H7 (cell line): ENCODE measurements at regions not wholly inside any gene's neighbourhood (a gene's known extent, or its start where the extent isn't known, plus 50 kb on each side); places are given as distances from the start of the nearest gene placed in this dataset.

ENCODE experiments used
- DNase-seq: peaks from one replicate; pipeline ENCODE4 v3.0.0; 2012
- H3K27me3 ChIP-seq: 2 replicates; pipeline ENCODE4 v1.6.0; 2011; ENCODE audit warnings: mild to moderate bottlenecking, low read length; ENCODE audit not compliant: control insufficient read depth, insufficient read depth
- H3K36me3 ChIP-seq: replicated peaks from 2 replicates; pipeline ENCODE4 v1.5.1; 2011; ENCODE audit warnings: low read length; ENCODE audit not compliant: control insufficient read depth, insufficient read depth
- H3K4me3 ChIP-seq: 2 replicates; pipeline ENCODE4 v1.5.1; 2011; ENCODE audit warnings: low read depth, mild to moderate bottlenecking, control low read depth, low read length, moderate library complexity; ENCODE audit not compliant: insufficient read depth

DNA sequence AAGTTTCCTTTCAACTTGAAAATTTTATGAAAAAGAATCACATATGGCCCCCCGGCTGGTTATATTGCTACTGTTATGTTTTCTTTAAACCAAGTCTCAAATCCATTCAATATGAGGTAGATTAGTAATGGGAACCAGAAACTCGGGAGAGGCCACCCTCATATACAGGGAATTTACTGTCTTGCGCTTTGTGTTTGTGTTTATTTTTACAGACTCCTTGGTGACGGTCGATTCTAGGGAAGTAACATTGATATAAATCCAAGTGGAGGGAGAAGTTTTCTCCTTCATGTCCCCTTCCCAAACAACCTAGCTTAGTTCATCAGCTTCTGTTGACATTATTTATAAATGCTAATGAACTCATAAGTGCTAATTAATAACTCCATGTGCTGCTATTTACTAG is 163.5 kb upstream of the LMO4 start:
- DNase-seq, result no peak
- Histone ChIP-seq H3K36me3 (no peaks in the 10 kb centered on the region), H3K4me3 (no peak overlapping the region), H3K27me3 (no peaks in the 10 kb centered on the region; the same call in 1 of the 2 replicates)

DNA sequence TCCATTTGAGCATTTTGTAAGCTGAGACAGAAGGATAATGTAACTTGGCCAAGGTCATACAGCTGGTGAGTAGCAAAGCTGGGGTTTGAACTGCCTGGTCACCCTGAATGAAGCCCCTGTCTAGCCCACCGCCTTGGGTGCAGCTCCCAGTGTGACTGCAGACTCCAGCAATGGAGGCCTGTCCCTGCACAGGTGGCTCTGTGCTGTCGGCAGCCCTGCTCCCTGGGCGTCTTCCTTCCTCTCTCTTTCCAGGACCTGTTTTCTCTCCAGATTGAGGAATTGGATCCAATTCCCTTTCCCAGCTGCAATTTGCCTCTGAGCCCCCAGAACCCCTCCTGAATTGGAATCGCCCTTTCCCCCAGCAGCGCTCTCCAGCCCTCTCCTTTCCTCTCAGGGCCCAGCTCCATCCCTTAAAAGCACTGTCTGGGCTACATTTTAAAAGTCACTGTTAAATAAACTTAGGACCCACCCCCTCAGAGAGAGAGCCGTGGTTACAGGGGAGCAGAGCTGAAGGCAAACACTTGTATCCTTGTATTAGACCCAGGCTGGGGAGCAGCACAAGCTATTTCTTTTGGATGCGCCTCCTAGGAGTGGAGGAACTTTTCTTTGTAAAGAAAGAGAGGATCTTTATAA is 161.4 kb upstream of the LMO4 start:
- no peaks in the 10 kb centered on the region; the same call in 1 of the 2 replicates for H3K27me3 ChIP-seq
- DNase-seq, result no peak

DNA sequence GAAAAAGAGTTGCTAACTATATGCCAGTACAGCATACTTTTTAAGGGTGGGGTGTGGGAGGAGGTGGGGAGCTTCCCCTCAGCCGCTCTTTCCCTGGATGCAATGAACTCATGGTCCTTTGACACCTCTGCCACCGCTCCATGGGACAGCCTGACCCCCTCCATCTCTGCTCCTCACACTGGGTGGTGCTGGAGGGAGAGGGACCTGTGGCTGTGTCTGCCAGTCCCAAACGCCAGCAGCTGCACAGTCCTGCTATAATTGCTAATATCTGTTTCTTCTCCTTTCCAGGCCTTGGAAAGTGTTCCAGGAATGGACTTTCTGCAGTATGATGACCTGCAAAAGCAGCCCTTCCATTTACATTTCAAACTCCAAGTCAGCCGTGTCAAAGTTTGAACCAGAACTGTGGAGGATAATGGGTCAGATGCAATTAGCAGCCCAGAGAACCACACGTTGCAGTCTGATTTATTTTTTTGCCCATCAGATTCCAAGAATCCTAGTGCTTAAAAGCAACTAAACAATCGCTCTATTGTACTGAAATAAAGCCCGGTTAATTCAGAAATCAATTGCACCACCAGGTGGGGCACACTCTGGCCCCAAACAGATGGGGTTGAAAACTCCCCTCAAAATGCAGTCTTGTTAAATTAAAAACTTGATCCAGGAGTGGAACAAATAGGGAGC is 160.7 kb upstream of the LMO4 start:
- Histone ChIP-seq H3K4me3 (no peak overlapping the region), H3K36me3 (no peaks in the 10 kb centered on the region), H3K27me3 (no peaks in the 10 kb centered on the region; the same call in 1 of the 2 replicates)
- DNase-seq, result no peak

More for the DNA sequence above, 161.4 kb upstream of the LMO4 start:
- H3K36me3 ChIP-seq, result no peaks in the 10 kb centered on the region
- H3K4me3 ChIP-seq, result no peak overlapping the region

DNA sequence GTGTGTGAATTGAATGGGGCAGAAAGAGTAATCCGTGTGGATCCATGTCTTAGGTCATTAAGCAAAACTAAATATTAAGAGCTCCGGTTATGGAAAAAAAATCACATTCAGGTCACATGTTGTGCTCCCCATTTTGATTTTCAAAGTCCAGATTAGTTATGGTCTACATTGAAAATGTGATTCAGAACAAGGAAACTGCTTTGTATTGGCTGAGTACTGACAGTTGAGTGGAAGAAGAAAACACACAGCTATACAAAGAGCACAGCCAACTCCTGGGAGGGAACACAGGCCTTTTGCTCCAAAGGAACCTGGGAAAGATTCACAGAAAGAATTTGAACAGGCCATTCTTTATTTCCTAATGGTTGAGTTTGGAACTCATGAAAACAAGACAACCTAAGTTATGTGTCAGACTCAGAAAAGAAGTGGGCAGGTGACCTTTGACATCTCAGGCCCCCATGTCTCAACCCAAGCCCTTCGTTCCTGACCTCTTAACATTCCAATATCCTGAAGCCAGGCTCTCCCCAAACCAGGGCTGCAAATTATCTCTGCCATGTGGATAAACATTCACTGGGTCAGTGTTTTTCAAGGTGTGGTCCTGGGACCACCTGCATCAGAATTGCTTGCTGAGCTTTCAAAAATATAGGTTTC is 159.3 kb upstream of the LMO4 start:
- DNase-seq, result no peak
- Histone ChIP-seq H3K27me3 (no peaks in the 10 kb centered on the region), H3K4me3 (no peak overlapping the region)

DNA sequence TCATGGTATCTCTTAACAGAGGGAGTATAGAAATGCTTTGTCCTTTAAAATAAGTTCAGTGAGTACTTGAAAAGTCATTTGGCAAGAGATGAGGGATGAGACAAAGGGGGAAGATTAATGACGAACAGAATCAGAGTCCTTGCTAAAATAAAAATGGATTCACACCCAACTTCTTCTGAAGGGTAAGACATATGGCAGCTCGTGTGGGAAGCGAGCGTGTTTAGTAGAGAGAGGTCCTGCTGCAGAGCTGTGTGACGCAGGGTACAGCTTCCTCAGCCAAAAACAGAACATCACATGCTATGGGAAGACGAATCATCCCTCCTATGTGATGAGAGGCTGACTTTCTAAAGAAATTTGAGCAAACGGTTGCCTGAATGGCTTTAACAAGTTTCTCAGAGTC is 158.5 kb upstream of the LMO4 start:
- H3K4me3 ChIP-seq, result no peak overlapping the region
- DNase-seq, result no peak

More for the DNA sequence above, 159.3 kb upstream of the LMO4 start:
- H3K36me3 ChIP-seq, result no peaks in the 10 kb centered on the region

DNA sequence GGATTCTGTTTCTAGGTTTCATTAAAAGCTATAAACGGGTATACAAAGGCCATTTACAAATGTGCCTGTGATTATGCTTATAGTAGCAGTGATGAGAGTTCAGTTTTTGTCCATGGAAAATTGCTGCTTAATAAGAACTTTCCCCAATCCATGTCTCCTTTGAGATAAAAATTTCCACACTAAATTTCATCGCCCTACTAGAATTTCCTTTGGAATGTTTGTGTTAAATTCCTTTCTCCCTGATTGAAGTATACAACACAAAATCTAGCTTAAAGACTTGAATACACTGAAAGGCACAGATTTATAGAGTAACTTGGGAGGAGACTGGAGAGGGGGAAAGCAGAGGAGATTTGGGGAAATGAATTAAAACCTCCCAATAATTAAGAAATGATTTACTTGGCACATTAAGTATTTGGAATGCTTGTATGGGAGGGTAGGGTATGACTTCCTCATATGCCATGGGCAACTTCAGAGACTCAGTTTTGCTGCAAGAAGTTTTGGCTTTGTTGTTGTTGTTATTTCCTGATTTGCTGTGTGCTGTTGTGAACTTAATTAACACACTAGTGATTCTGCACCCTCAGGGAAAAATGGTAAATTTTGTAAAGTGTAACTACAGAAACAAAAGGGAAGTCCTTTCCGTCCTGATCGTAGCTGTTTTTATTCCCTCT is 157.6 kb upstream of the LMO4 start:
- DNase-seq, result no peak
- H3K4me3 ChIP-seq, result no peak overlapping the region
- H3K27me3 ChIP-seq, result no peaks in the 10 kb centered on the region
- no peaks in the 10 kb centered on the region for H3K36me3 ChIP-seq

More for the DNA sequence above, 158.5 kb upstream of the LMO4 start:
- H3K36me3 ChIP-seq, result no peaks in the 10 kb centered on the region
- no peaks in the 10 kb centered on the region for H3K27me3 ChIP-seq

DNA sequence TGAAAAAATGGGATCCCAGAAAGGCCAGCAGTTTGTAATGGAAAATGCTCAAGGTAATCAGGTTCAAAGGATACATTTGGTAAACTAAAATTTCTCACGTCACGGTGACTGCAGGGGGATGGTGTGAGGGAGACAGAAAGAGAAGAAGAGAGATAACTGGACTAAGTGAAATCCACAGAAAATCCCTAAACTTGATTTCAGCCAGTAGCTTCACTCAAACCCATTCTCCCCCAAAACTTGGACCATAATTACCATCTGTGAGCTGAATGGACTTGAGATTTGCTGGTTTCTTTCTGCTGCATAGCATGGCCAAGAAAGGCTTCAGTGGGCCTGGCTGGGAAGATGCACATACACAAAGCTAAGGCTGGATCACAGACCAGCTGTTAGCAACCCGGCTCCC is 155.4 kb upstream of the LMO4 start:
- H3K36me3 ChIP-seq, result no peaks in the 10 kb centered on the region
- DNase-seq, result no peak

DNA sequence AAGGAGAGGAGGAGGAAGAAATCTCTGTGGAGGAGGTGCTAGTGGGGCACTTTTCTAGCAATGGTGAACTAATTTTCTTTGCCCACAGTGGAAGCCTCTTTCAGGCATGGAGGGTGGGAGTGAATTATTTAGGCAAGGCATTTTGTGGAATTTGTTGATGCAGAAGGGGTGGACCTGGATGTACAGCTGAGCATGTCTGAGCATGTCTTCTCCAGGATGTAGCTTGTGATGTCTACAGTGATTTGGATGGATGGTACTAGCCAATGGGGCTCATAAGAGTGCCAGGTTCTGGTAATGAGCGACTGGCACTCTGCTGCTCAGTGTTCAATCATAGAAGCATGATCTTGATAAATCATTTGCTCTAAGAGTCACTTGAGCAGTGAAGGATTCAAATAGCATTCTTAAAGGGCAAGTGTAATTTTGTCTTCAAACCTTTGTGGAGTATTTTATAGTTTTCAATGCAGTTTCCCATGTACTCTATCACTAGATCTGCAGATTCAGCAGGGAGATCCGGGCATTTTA is 153.9 kb upstream of the LMO4 start:
- H3K36me3 ChIP-seq, result no peaks in the 10 kb centered on the region
- DNase-seq, result no peak
- no peaks in the 10 kb centered on the region for H3K27me3 ChIP-seq
- H3K4me3 ChIP-seq, result no peak overlapping the region

More for the DNA sequence above, 155.4 kb upstream of the LMO4 start:
- Histone ChIP-seq H3K27me3 (no peaks in the 10 kb centered on the region), H3K4me3 (no peak overlapping the region)

DNA sequence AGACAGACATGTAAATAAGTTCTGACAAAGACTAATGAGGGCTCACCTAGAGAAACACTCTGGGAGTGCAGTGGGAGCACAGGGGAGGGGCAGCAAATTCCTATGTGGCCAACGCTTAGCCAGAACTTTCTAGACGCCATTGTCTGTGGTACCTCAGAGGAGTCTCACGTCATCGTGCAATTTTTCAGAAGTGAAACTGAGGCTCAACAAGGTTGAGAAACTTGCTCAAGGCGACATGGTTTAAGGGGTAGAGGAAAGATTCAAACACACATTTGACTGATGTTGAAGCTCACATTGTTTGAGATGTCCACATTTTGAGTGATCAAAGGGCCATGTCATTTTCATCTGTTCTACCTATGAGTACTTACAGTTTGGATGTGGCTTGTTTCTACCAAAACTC is 152.6 kb upstream of the LMO4 start:
- no peak for DNase-seq
- Histone ChIP-seq H3K4me3 (no peak overlapping the region), H3K36me3 (no peaks in the 10 kb centered on the region), H3K27me3 (no peaks in the 10 kb centered on the region)

DNA sequence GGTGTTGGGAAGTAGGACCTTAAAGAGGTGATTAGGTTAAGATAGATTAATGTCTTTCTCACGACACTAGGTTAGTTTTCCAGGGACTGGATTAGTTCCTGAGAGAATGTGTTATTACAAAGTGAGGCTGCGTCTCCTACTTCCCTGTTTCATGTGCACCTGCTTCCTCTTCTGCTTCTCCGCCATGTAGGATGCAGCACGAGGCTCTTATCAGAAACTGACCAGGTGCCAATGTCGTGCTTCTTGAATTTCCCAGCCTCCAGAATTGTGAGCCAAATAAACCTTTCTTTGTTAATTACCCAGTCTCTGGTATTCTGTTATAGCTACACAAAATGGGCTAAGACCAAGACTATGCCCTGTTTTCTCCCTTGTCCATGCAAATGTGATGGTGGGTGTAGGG is 152.2 kb upstream of the LMO4 start:
- DNase-seq, result no peak
- H3K36me3 ChIP-seq, result no peaks in the 10 kb centered on the region
- no peaks in the 10 kb centered on the region for H3K27me3 ChIP-seq
- no peak overlapping the region for H3K4me3 ChIP-seq

DNA sequence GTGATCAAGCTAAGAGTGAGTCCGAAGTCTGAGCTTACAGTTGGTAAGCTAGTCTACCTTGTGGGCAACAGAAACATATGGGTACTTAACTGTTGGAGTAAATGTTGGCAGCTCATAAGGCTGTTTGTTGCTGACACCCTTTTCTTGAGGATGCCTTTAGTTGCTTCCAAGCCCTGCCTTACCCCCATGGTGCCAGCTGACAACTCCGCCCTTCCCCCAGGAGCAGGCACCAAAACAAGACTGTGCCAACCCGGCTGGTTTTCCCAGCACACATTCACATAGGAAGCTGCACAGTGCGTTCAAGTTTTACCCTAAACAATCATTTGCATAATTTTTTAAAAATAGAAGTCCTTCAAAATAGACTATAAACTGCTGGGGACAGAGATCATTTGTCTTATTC is 150.2 kb upstream of the LMO4 start:
- Histone ChIP-seq H3K27me3 (no peaks in the 10 kb centered on the region), H3K4me3 (no peak overlapping the region), H3K36me3 (no peaks in the 10 kb centered on the region)
- DNase-seq, result no peak

DNA sequence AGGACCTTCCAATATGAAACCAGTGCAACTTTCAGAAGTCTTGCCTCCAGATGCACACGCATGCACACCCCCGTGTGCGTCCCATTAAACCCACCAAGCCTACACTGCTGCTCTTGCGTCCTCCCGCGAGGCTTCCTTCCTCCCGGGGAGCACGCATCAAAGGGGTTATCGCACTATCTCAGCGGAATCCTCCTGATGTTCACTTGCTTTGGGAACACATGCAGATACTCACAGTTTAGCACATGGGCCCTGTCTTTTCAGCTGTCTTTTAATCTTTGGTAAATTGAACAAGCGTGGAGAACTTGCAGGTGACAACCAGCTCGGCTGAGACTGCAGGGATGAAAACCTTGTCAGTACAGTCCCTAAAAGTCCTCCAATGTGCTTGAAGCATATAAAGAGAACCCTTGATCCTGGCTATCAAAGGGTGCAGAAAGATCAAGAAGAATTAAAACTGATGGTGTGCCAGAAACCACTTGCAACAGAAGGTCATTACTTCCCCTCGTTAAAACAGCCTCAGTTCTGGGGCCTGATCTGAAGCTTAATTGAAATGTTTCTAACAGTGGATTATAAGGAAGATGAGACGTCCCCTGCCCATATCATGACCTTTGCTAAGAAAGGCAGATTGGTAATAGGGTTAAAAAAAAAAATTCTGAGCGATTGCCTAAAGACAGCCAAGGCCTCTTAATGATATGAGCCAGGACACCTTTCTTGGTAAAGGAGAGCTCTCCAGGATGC is 149.4 kb upstream of the LMO4 start:
- Histone ChIP-seq H3K4me3 (no peak overlapping the region), H3K27me3 (no peaks in the 10 kb centered on the region), H3K36me3 (no peaks in the 10 kb centered on the region)
- no peak for DNase-seq

DNA sequence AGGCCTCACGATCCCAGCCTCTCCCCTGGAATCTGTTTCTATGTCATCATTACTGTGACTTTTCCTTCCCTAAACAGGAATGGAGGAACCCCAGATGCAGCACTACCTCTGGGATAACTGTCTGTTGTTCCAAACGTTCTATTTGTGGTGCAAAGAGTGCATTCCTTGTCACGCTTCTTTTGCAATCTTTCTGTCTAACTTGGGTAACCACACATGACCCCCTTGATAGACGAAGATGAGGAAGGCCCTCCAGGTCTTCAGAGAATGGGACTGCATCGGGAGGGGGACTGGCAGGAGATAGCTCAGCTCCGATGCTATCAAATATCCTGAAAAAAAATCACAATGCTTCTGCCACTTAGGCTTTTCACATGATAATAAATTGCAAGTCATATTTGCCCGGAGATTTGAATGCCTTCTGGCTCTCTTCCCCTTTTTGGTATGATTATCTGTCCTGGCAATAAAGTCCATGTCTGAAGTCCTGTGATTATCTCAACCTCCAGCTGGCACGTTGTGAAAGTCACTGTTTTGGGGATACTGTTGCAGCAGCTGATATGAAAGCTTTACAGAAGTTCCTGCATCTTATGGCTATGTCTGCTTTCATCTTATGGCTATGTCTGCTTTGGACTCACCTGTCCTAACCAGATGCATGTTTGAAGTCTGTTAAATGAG is 148.7 kb upstream of the LMO4 start:
- Histone ChIP-seq H3K27me3 (no peaks in the 10 kb centered on the region), H3K36me3 (no peaks in the 10 kb centered on the region), H3K4me3 (no peak overlapping the region)
- DNase-seq, result no peak

DNA sequence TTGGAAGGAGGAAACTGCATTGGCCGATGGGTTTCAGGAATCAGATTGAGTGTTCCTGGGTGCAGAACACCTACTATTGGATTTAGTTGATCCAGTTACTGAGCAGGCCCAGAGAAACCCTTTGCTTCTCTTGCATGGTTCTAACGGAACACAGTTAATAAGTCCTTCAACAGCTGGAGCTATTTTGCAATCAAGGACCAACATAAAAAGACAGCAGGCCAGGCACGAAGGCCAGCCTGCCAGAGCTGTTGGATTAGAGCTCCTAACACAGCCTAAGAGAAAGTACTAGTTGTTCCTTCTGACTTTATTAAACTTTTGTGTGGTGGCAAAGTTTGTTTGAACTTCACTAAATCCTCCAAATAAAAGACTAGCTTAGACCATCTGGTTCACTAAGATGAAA is 148.0 kb upstream of the LMO4 start:
- Histone ChIP-seq H3K27me3 (no peaks in the 10 kb centered on the region), H3K36me3 (no peaks in the 10 kb centered on the region), H3K4me3 (no peak overlapping the region)
- DNase-seq, result no peak
